GM18873 (cell line): ENCODE measurements at regions not wholly inside any gene's neighbourhood (a gene's known extent, or its start where the extent isn't known, plus 50 kb on each side); places are given as distances from the start of the nearest gene placed in this dataset.

ENCODE experiments used
- ATAC-seq: cut with Tn5 transposase; IDR thresholded peaks from one replicate; pipeline ENCODE4 v1.9.1; 2021; ENCODE audit warnings: mild to moderate bottlenecking, moderate library complexity, moderate number of reproducible peaks; ENCODE audit not compliant: unreplicated experiment, low FRiP score

DNA sequence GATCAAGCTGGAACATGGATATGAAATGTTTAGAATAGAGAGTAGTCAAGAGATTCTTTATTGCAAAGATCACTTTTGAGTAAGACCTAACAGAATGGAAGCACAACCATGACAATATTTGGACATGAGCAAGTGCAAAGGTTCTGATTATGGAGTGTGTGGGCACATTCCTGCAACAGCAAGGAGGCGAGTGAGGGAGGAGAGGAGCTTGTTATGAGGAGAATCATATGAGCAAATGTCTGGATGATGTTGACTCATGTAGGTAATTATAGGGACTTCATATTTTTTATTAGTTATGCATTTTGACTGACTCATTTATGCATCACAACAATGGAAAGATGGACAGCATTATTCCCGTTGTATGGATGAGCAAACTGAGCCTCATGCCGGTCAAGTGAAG, 100.8 kb upstream of the SLC35B3 start:
- ATAC-seq = no peak

DNA sequence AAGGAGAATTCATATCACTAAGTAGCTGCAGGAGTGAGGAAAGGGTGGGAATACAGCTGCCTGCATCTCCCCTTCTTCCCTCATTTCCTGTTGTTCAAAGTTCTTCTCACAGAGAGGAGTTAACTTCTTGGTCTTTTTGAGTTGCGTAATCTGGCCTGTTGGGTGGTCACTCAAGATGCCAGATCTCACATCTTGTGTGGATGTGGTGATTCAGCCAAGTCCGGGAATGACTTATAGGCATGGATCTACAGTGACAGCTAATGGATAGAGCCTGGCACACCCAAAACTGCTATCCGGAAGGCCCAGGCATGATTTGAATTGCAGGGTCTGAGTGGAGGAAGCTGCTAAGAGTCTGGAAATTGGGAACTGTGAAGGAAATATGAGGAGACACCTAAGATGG, 100.2 kb upstream of the SLC35B3 start:
- ATAC-seq = no peak

DNA sequence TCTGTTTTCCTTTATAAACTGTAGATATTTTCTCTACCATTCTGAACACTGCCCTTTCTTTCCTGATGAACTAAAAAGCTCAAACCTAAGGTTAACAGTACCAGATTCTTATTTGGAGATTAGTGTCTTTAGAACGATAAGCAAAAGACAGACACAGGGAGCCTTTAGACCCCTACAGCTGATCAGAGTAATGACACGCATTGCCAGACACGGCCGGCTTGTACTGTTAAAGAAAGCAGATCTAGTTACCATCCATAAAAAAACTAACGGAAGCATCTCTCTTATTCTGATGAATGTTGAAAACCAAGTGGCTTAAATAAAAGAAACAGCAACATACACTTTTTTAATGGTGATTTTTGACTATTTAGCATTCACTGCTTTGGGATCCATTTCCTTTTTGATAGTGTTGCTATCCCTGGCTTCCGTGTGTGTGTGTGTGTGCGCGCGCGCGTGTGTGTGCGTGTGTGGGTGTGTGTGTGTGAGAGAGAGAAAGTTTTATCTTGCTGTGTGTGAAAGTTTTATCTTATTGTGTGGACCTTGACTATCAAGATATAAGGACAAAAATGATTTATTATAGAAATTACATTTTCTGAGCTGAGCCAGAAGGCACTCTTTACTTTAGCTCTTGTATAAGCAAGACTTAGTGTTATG, 95.6 kb upstream of the SLC35B3 start:
- no peak for ATAC-seq

DNA sequence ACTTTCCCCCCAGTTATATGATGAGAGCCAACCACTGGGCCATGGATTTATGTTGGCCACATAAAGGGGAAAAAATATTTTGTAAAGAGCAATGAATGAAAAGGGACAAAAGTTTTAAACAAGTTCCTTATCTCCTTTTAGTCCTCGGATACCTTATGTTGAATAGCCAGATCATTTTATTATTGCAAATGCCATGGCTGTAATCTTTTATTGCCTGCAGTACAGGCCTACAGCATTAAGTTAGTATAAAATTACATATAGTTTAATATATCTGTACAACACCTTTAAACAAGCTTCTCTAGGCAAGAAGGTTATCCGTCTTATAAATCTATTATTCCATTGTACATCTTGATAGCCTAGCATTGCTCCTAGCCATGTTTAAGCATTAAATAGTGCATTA, 93.9 kb upstream of the SLC35B3 start:
- ATAC-seq = no peak

DNA sequence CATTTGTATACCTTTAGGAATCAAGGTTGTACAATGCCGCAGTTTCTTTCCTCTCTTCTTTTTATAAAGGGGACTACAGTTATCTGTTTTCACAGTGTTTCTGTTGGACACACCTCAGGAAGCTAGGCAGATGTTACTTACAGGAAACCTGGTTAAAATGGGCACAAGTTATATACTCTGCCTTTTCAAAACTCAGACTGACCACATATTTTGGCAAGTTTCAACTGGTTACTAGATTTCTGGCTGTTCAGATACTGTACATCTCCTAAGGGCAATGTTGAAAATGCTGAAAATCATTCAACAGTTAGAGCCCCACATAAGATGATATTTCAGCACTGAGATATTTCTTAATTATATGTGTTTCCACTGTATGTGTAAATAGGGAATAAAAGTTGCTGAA, 92.5 kb upstream of the SLC35B3 start:
- ATAC-seq = no peak

DNA sequence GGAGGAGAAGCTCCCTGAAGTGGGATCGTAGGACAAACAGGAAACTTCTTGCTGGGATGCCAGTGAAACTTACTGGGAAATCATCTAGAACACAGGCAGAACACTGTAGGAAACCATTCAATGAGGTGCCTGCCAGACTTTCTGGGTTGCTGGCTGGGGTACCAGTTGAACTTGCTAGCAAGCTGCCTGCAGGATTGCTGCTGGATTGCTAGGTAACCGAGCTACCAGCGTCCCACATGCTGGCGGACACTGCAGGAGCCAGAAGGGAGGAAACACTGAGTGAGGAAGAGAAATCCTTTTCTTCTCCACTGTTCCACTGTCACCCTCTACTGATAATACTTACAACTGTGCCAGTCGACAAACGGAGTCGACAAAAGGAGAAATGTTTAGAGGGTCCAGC, 91.3 kb upstream of the SLC35B3 start:
- ATAC-seq = no peak

DNA sequence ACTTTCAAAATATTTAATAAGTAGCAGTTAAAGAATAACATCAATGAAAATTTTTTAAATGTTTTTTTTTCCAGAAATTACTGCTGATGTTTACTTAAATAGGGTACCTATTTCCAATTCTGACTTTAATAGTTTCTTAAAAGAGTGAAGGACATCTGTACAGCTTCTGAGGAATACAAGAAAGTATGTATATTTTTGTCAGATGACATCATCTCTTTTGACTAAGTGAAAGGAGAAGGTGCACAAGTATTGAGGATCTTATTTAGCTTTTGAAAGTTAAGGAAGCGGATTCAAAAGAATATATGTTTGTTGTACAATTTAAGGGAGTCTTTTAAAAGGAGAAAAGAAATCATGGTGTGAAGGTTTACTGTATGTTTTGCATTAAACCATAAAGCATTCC, 90.0 kb upstream of the SLC35B3 start:
- no peak for ATAC-seq

DNA sequence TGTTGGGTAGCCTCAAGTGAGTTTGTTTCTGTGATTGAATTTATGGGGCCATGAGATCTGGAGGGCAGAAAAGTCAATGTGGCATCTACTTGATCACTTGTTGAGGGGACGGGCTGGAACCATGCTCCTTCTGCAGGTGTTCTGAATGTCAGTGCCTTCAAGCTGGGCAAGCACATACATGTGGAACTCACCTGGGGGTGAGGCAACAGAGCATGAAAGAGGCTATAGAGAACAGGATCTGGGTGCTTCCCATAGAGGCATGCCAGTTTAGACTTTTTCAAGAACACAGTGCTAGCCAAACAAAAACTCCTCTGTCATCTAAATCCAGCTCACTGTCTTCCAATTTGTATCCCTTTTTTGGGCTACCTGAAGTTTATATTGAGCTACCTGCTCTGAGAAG, 77.8 kb upstream of the SLC35B3 start:
- ATAC-seq = no peak

DNA sequence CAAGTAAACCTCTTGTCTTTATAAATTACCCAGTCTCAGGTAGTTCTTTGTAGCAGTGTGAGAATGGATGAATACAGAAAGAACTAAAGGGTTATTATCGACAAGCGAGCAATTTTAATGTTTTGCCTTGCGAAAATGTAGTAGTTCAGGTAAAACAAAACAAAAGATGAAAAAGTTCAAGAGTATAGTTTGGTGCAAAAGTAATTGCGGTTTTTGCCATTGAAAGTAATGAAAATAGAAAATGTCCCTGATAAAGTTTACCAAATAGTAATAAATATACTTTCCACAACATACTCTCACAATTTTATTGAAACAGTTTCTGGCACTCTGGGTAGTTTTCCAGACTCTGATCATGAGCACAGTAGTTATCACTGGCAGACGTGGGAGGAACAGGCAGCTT, 71.9 kb upstream of the SLC35B3 start:
- no peak for ATAC-seq

DNA sequence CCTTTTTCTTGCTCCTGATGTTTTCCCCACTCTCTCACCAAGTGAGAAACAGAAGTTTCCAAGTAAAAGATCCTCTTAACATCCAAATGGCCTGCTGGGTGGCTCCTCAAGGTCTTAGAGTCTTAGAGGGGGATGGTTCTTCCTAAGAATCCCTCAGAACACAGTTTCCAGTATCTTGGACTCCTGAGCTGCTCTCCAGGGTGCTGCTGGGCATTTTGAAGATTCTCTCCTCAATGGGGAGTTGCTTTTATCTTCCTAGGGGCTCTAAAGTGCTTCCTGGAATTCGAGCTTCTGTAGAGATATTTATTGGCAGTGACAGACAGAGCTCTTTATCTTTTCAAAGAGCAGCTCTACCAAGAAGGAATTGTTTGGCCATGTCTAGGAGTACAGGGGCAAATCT, 70.8 kb upstream of the SLC35B3 start:
- ATAC-seq = no peak

DNA sequence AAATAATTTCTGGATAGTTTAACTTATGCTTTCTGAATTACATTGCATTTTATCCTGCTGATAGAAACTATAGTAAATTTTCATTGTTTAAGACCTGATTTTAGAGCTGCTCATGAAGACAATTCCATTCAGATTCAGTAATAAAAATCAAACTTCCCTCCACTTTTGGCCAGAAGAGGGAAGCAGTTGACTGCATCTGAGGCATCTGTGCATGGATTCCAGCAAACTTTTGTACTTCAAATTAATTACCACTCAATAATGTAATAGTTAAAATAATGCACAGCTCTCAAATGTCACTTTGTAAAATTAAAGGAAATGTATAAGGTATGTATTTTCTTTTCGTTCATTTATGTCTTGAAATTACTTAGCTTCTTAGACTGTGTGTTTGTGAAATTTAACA, 64.2 kb upstream of the SLC35B3 start:
- ATAC-seq = no peak

DNA sequence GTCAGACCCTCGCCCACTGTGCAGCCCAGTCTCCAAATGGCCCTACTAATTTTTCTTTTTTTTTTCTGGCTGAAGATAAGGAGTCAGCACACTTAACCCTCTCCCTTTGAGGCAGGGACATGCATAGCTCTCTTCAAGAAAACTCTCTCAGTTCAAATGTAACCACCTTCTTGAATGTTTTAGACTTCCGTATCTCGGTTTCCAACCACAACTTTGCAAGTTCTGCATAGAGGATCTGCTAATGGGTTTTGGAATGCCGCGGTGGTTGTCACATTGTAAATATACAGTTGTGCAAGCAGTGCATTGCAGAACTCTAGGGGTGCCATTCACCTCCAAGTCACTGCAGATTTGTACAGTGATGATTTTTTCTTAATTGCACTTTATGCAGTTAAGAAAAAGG, 59.4 kb upstream of the SLC35B3 start:
- ATAC-seq = no peak

DNA sequence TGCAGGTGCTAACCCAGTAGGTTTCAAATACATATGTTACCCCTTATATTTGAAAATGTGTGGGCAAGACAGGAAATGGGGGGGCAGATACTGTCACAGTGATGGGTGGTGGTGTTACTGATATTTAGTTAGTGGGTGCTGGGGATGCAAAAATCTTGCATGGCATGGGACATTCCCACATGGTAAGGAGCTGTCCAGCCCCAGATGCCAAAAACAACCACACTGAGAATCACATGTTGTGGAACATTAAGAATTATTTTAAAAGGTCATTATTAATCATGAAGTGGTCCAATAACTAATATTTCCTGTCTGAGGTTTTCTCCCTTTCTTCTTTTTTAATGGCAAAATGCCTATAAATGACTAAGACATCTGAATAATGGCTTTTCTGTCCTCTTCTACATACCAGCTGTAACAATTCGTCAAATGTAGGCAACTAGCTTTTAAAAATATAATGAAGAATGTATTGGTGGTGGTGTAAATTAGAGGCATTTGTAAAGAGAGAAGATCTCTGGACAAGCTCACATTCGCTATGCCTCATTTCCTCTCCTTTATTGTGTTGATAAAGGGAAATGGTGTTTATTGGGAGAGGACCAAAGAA, 57.3 kb upstream of the SLC35B3 start:
- ATAC-seq = no peak
